ENCODE measurements at regions not wholly inside any gene's neighbourhood (a gene's known extent, or its start where the extent isn't known, plus 50 kb on each side); places are given as distances from the start of the nearest gene placed in this dataset.

- Mint-ChIP-seq H3K4me3 (no peak overlapping the region), H3K27me3 (peaks cover 0 to 3% (median 0%) of the 10 kb centered on the region in 3 donors), H3K36me3 (no peaks in the 10 kb centered on the region), H3K4me1 (no peaks in the 10 kb centered on the region), H3K27ac (no peak overlapping the region), H3K9me3 (peaks cover 0 to 10% (median 3%) of the 10 kb centered on the region in 7 donors)
- DNase-seq (no peak), ATAC-seq (ENCODE audit: low read depth in 2 of 2) (no peak)
Measured at GRCh38 chr19:31402529-31403316, 53.5 kb upstream of the TSHZ3 start.

- Mint-ChIP-seq H3K36me3 (no peaks in the 10 kb centered on the region), H3K27ac (no peak overlapping the region), H3K4me1 (no peaks in the 10 kb centered on the region), H3K4me3 (no peak overlapping the region), H3K27me3 (peaks cover 0 to 3% (median 0%) of the 10 kb centered on the region in 3 donors), H3K9me3 (peaks cover 0 to 12% (median 4%) of the 10 kb centered on the region in 7 donors)
- DNase-seq (no peak), ATAC-seq (ENCODE audit: low read depth in 2 of 2) (no peak)
Measured at GRCh38 chr19:31406106-31406505, 56.9 kb upstream of the TSHZ3 start.

GRCh38 chr19:31408460-31409124 lies 59.4 kb upstream of the TSHZ3 start:
- H3K4me1 Mint-ChIP-seq, result no peaks in the 10 kb centered on the region
- no peak overlapping the region for H3K27ac Mint-ChIP-seq
- peaks cover 0 to 12% (median 4%) of the 10 kb centered on the region in 7 donors for H3K9me3 Mint-ChIP-seq
- DNase-seq (no peak), ATAC-seq (ENCODE audit: low read depth in 2 of 2) (no peak)
- H3K27me3 Mint-ChIP-seq, result no peaks in the 10 kb centered on the region
- no peaks in the 10 kb centered on the region for H3K36me3 Mint-ChIP-seq
- no peak overlapping the region for H3K4me3 Mint-ChIP-seq

GRCh38 chr19:31413353-31413752 lies 64.1 kb upstream of the TSHZ3 start:
- no peak for ATAC-seq (ENCODE audit: low read depth in 2 of 2)
- Mint-ChIP-seq H3K27ac (no peak overlapping the region), H3K4me3 (no peak overlapping the region), H3K9me3 (peaks cover 0 to 7% (median 1%) of the 10 kb centered on the region in 7 donors), H3K36me3 (no peaks in the 10 kb centered on the region), H3K27me3 (peaks cover 0 to 8% (median 0%) of the 10 kb centered on the region in 3 donors), H3K4me1 (no peaks in the 10 kb centered on the region)
- DNase-seq, result no peak

GRCh38 chr19:31415322-31415721 lies 66.1 kb upstream of the TSHZ3 start:
- Mint-ChIP-seq H3K36me3 (no peaks in the 10 kb centered on the region), H3K27ac (no peak overlapping the region), H3K4me3 (no peak overlapping the region), H3K27me3 (peaks cover 0 to 8% (median 0%) of the 10 kb centered on the region in 3 donors), H3K4me1 (no peaks in the 10 kb centered on the region), H3K9me3 (peaks cover 0 to 7% (median 0%) of the 10 kb centered on the region in 7 donors)
- no peak for DNase-seq
- no peak for ATAC-seq (ENCODE audit: low read depth in 2 of 2)

GRCh38 chr19:31416548-31416947 lies 67.3 kb upstream of the TSHZ3 start:
- Mint-ChIP-seq H3K4me3 (no peak overlapping the region), H3K9me3 (peaks cover 0 to 3% (median 0%) of the 10 kb centered on the region in 7 donors), H3K27ac (no peak overlapping the region), H3K36me3 (no peaks in the 10 kb centered on the region), H3K4me1 (no peaks in the 10 kb centered on the region), H3K27me3 (peaks cover 0 to 8% (median 0%) of the 10 kb centered on the region in 3 donors)
- ATAC-seq (ENCODE audit: low read depth in 2 of 2) (no peak), DNase-seq (no peak)

GRCh38 chr19:31418055-31418454 lies 68.8 kb upstream of the TSHZ3 start:
- Mint-ChIP-seq H3K27me3 (peaks cover 0 to 8% (median 0%) of the 10 kb centered on the region in 3 donors), H3K36me3 (no peaks in the 10 kb centered on the region), H3K9me3 (peaks cover 0 to 2% (median 0%) of the 10 kb centered on the region in 7 donors), H3K27ac (no peak overlapping the region), H3K4me1 (no peaks in the 10 kb centered on the region), H3K4me3 (no peak overlapping the region)
- ATAC-seq (ENCODE audit: low read depth in 2 of 2) (no peak), DNase-seq (no peak)

GRCh38 chr19:31418692-31419430 lies 69.6 kb upstream of the TSHZ3 start:
- Mint-ChIP-seq H3K36me3 (no peaks in the 10 kb centered on the region), H3K9me3 (peaks cover 0 to 2% (median 0%) of the 10 kb centered on the region in 7 donors), H3K4me3 (no peak overlapping the region), H3K27ac (no peak overlapping the region), H3K27me3 (peaks cover 0 to 8% (median 0%) of the 10 kb centered on the region in 3 donors), H3K4me1 (no peaks in the 10 kb centered on the region)
- DNase-seq (no peak), ATAC-seq (ENCODE audit: low read depth in 2 of 2) (no peak)

- no peak for DNase-seq
- peaks cover 0 to 7% (median 5%) of the 10 kb centered on the region in 3 donors for H3K27me3 Mint-ChIP-seq
Measured at GRCh38 chr19:31419871-31420445, 70.7 kb upstream of the TSHZ3 start.

GRCh38 chr19:31421082-31421481 lies 71.8 kb upstream of the TSHZ3 start:
- H3K27ac Mint-ChIP-seq, result no peak overlapping the region
- no peak overlapping the region for H3K4me3 Mint-ChIP-seq
- no peak for DNase-seq
- no peaks in the 10 kb centered on the region for H3K4me1 Mint-ChIP-seq
- H3K27me3 Mint-ChIP-seq, result peaks cover 0 to 5% (median 0%) of the 10 kb centered on the region in 3 donors
- H3K36me3 Mint-ChIP-seq, result no peaks in the 10 kb centered on the region
- ATAC-seq (ENCODE audit: low read depth in 2 of 2), result no peak
- peaks cover 0 to 2% (median 0%) of the 10 kb centered on the region in 7 donors for H3K9me3 Mint-ChIP-seq

More at GRCh38 chr19:31419871-31420445, 70.7 kb upstream of the TSHZ3 start:
- Mint-ChIP-seq H3K9me3 (peaks cover 0 to 2% (median 0%) of the 10 kb centered on the region in 7 donors), H3K4me3 (peak overlapping the region in 2 of 8 donors; percentile 9 to 35), H3K36me3 (no peaks in the 10 kb centered on the region), H3K4me1 (no peaks in the 10 kb centered on the region), H3K27ac (no peak overlapping the region)
- no peak for ATAC-seq (ENCODE audit: low read depth in 2 of 2)

- Mint-ChIP-seq H3K4me1 (no peaks in the 10 kb centered on the region), H3K9me3 (peaks cover 0 to 2% (median 0%) of the 10 kb centered on the region in 7 donors), H3K27me3 (peaks cover 0 to 5% (median 0%) of the 10 kb centered on the region in 3 donors), H3K4me3 (no peak overlapping the region), H3K27ac (no peak overlapping the region), H3K36me3 (no peaks in the 10 kb centered on the region)
- ATAC-seq (ENCODE audit: low read depth in 2 of 2) (no peak), DNase-seq (no peak)
Measured at GRCh38 chr19:31421856-31422255, 72.6 kb upstream of the TSHZ3 start.

GRCh38 chr19:31423896-31424295 lies 74.7 kb upstream of the TSHZ3 start:
- Mint-ChIP-seq H3K27me3 (peaks cover 0 to 5% (median 0%) of the 10 kb centered on the region in 3 donors), H3K4me1 (no peaks in the 10 kb centered on the region)
- no peak for ATAC-seq (ENCODE audit: low read depth in 2 of 2)

More at GRCh38 chr19:31423896-31424295, 74.7 kb upstream of the TSHZ3 start:
- Mint-ChIP-seq H3K27ac (no peak overlapping the region), H3K4me3 (no peak overlapping the region), H3K9me3 (peaks cover 0 to 4% (median 0%) of the 10 kb centered on the region in 7 donors), H3K36me3 (no peaks in the 10 kb centered on the region)
- no peak for DNase-seq
